ENCODE measurements at regions not wholly inside any gene's neighbourhood (a gene's known extent, or its start where the extent isn't known, plus 50 kb on each side); places are given as distances from the start of the nearest gene placed in this dataset.

GRCh38 chr17:55598495-55598894, 87.2 kb upstream of the SMIM36 start:
- TF ChIP-seq POLR2A (IDR thresholded peaks at IDR 0.05): no peak
- TF ChIP-seq CTCF (IDR thresholded peaks at IDR 0.05 in 8 of 11, conservative IDR thresholded peaks at IDR 0.05 in 3 of 11): no peak
- no peak for TF ChIP-seq POLR2AphosphoS5 (IDR thresholded peaks at IDR 0.05)

Measured in spleen (tissue), 7 donors.